ENCODE measurements at regions not wholly inside any gene's neighbourhood (a gene's known extent, or its start where the extent isn't known, plus 50 kb on each side); places are given as distances from the start of the nearest gene placed in this dataset.

DNA sequence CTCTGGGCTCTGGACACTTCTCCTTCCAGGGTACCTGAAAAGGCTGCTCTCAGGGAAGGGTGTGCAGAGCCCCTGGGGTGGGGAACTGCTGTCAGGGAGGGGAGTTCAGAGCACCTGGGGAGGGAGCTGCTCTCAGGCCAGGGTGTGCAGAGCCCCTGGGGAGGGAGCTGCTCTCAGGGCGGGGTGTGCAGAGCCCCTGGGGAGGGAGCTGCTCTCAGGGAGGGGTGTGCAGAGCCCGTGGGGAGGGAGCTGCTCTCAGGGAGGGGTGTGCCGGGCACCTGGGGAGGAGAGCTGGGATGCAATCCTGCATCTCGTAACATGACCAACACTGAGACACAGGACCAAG is 764.2 kb downstream of the BRD1 start:
- no peak for DNase-seq
- no peak overlapping the region for H2AFZ ChIP-seq
- no peak for TF ChIP-seq EZH2phosphoT487 (IDR thresholded peaks at IDR 0.05; ENCODE audit: insufficient read depth, low read depth)
- no peak for TF ChIP-seq EZH2 (IDR thresholded peaks at IDR 0.05; ENCODE audit: insufficient read depth, poor library complexity, severe bottlenecking)
- WGBS, 2 experiments (ENCODE audit: low coverage in 1 of 2, low lambda C conversion rate in 2 of 2, missing lambda C conversion rate in 2 of 2), result 18 to 24% methylated on average over 3 to 4 of the region's 4 CpGs
- no peaks in the 10 kb centered on the region for H3K9me3 ChIP-seq (ENCODE audit: low read depth)
- in situ Hi-C loops (cut with MboI), result no loop called here
- H3K4me3 ChIP-seq, result no peak overlapping the region
- no peak overlapping the region for H3K4me2 ChIP-seq (ENCODE audit: unreplicated experiment)
- H3K79me2 ChIP-seq (ENCODE audit: insufficient read depth), result no peaks in the 10 kb centered on the region
- no peak overlapping the region for H3K27ac ChIP-seq
- no peaks in the 10 kb centered on the region for H3K36me3 ChIP-seq (ENCODE audit: low read depth)
- H4K20me1 ChIP-seq (ENCODE audit: insufficient read depth), result no peaks in the 10 kb centered on the region
- H3K9me2 ChIP-seq (ENCODE audit: insufficient read depth), result no peaks in the 10 kb centered on the region
- no peaks in the 10 kb centered on the region for H3K4me1 ChIP-seq (ENCODE audit: insufficient read depth)
- no peaks in the 10 kb centered on the region for H3F3A ChIP-seq (ENCODE audit: insufficient read depth)
- no peaks in the 10 kb centered on the region for H3K27me3 ChIP-seq (replicated peaks; ENCODE audit: insufficient read depth)
- H3K9ac ChIP-seq, result no peak overlapping the region

DNA sequence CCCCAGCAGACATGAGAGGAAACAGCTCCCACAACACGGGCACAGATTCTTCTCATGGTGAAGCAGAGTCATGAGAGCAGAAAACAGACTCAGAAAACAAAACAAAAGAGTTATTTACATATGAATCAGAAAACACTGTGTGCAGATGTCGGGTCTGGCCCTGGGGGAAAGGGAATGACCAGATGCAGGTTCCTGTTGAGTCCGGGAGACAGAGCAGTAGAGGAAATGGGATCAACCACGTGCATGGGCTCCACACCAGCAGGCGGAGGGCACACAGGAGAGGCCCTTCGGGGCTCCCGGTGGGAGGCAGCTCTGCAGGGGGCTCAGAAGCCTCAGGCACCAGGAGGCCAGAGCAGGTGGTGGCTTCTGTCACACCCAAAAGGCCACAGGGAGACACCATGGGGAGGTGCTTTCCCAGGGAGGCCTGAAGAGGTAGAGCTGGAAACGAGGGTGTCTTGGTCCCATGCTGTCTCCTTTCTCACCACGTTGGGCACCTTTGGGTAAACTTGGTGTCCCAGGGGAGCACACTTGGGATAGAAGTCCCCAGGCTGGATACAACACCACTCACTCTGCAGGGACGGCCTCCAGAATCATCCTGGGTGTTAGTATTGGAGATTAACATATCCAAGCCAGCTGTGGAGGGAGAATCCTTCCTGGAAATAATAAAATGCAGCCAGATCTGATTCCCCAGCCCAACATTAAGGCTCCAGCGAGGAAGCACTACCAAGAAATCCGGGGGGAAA is 764.7 kb downstream of the BRD1 start:
- Histone ChIP-seq H3K36me3 (ENCODE audit: low read depth) (no peaks in the 10 kb centered on the region), H3K79me2 (ENCODE audit: insufficient read depth) (no peaks in the 10 kb centered on the region), H3K9me2 (ENCODE audit: insufficient read depth) (no peaks in the 10 kb centered on the region), H3K4me3 (no peak overlapping the region), H3K4me2 (ENCODE audit: unreplicated experiment) (no peak overlapping the region), H3K4me1 (ENCODE audit: insufficient read depth) (no peaks in the 10 kb centered on the region), H3K27me3 (replicated peaks; ENCODE audit: insufficient read depth) (no peaks in the 10 kb centered on the region), H3F3A (ENCODE audit: insufficient read depth) (no peaks in the 10 kb centered on the region), H4K20me1 (ENCODE audit: insufficient read depth) (no peaks in the 10 kb centered on the region), H3K9me3 (ENCODE audit: low read depth) (no peaks in the 10 kb centered on the region), H3K27ac (no peak overlapping the region), H2AFZ (no peak overlapping the region), H3K9ac (no peak overlapping the region)
- in situ Hi-C loops (cut with MboI), result no loop called here
- WGBS, 2 experiments (ENCODE audit: low coverage in 1 of 2, low lambda C conversion rate in 2 of 2, missing lambda C conversion rate in 2 of 2), result 21 to 23% methylated on average over 12 of the region's 12 CpGs
- TF ChIP-seq EZH2phosphoT487 (IDR thresholded peaks at IDR 0.05; ENCODE audit: insufficient read depth, low read depth), result no peak
- no peak for TF ChIP-seq EZH2 (IDR thresholded peaks at IDR 0.05; ENCODE audit: insufficient read depth, poor library complexity, severe bottlenecking)
- DNase-seq, result no peak

DNA sequence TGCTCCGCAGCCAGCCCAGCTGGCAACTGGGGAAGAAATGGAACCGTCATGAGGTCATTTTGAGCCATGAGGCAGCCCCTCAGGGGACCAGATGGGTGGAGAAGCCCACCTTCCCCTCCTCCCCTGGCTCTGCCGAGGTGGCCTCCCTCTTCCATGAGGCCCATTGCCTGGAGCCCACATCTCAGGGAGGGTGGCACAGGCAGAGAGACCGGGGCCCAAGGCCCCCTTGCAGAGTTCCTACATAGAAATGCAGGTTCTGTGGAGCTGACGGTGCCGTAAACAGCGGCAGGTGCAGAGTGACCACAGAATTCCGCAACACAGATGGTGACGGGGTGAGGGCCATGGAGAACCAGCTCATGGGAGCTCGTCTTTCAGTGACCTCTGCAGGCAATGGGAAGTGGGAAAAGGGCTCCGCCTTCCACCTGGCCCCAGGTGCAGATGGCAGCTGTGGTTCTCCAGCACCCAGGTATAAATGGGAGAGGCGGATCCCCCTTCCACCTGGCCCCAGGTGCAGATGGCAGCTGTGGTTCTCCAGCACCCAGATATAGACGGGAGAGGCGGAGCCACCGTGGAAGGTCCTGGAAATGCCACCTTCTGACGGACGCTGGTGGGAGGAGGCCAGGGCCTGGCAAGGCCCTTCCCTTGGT is 765.4 kb downstream of the BRD1 start:
- no peaks in the 10 kb centered on the region for H3K9me3 ChIP-seq (ENCODE audit: low read depth)
- H2AFZ ChIP-seq, result no peak overlapping the region
- H3K27ac ChIP-seq, result no peak overlapping the region
- no peaks in the 10 kb centered on the region for H3K4me1 ChIP-seq (ENCODE audit: insufficient read depth)
- in situ Hi-C loops (cut with MboI), result no loop called here
- H3K36me3 ChIP-seq (ENCODE audit: low read depth), result no peaks in the 10 kb centered on the region
- DNase-seq, result no peak
- no peak overlapping the region for H3K4me3 ChIP-seq
- no peak overlapping the region for H3K9ac ChIP-seq
- H4K20me1 ChIP-seq (ENCODE audit: insufficient read depth), result no peaks in the 10 kb centered on the region
- 49 to 52% methylated on average over 15 to 17 of the region's 17 CpGs for WGBS, 2 experiments (ENCODE audit: low coverage in 1 of 2, low lambda C conversion rate in 2 of 2, missing lambda C conversion rate in 2 of 2)
- no peaks in the 10 kb centered on the region for H3K79me2 ChIP-seq (ENCODE audit: insufficient read depth)
- H3F3A ChIP-seq (ENCODE audit: insufficient read depth), result no peaks in the 10 kb centered on the region
- H3K9me2 ChIP-seq (ENCODE audit: insufficient read depth), result no peaks in the 10 kb centered on the region
- no peak for TF ChIP-seq EZH2phosphoT487 (IDR thresholded peaks at IDR 0.05; ENCODE audit: insufficient read depth, low read depth)
- no peaks in the 10 kb centered on the region for H3K27me3 ChIP-seq (replicated peaks; ENCODE audit: insufficient read depth)
- H3K4me2 ChIP-seq (ENCODE audit: unreplicated experiment), result no peak overlapping the region

DNA sequence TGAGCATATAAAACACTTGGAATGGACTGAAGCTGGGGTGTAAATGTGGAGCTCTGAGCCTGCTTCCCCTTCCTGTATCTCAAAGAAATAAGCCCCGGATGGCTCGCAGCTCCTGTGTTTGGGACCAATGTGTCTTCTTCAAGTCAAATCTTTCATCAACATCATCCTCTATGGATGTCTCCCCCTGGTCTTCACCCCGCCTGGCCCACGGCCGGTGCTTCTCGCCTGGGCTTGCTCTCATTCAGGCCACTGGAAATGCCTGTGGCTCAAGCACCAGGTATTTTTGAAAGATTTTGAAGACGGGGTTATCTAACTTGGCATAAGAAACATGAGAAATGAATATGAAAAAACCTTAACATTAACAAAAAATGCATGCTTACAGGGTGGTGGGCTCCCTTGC is 769.8 kb downstream of the BRD1 start:
- TF ChIP-seq EZH2phosphoT487 (IDR thresholded peaks at IDR 0.05; ENCODE audit: insufficient read depth, low read depth), result no peak
- no peak for TF ChIP-seq EZH2 (IDR thresholded peaks at IDR 0.05; ENCODE audit: insufficient read depth, poor library complexity, severe bottlenecking)
- no peaks in the 10 kb centered on the region for H3F3A ChIP-seq (ENCODE audit: insufficient read depth)
- no peak overlapping the region for H3K4me2 ChIP-seq (ENCODE audit: unreplicated experiment)
- H3K9me3 ChIP-seq (ENCODE audit: low read depth), result no peaks in the 10 kb centered on the region
- no peak overlapping the region for H3K4me3 ChIP-seq
- in situ Hi-C loops (cut with MboI), result no loop called here
- H2AFZ ChIP-seq, result no peak overlapping the region
- WGBS, 2 experiments (ENCODE audit: low coverage in 1 of 2, low lambda C conversion rate in 2 of 2, missing lambda C conversion rate in 2 of 2), result 45 to 46% methylated on average over 7 of the region's 7 CpGs
- no peaks in the 10 kb centered on the region for H3K27me3 ChIP-seq (replicated peaks; ENCODE audit: insufficient read depth)
- H3K9ac ChIP-seq, result no peak overlapping the region
- no peaks in the 10 kb centered on the region for H3K79me2 ChIP-seq (ENCODE audit: insufficient read depth)
- H3K4me1 ChIP-seq (ENCODE audit: insufficient read depth), result no peaks in the 10 kb centered on the region
- DNase-seq, result no peak
- no peaks in the 10 kb centered on the region for H4K20me1 ChIP-seq (ENCODE audit: insufficient read depth)
- no peaks in the 10 kb centered on the region for H3K9me2 ChIP-seq (ENCODE audit: insufficient read depth)
- H3K36me3 ChIP-seq (ENCODE audit: low read depth), result no peaks in the 10 kb centered on the region
- H3K27ac ChIP-seq, result no peak overlapping the region
